ENCODE measurements at regions not wholly inside any gene's neighbourhood (a gene's known extent, or its start where the extent isn't known, plus 50 kb on each side); places are given as distances from the start of the nearest gene placed in this dataset.

DNA sequence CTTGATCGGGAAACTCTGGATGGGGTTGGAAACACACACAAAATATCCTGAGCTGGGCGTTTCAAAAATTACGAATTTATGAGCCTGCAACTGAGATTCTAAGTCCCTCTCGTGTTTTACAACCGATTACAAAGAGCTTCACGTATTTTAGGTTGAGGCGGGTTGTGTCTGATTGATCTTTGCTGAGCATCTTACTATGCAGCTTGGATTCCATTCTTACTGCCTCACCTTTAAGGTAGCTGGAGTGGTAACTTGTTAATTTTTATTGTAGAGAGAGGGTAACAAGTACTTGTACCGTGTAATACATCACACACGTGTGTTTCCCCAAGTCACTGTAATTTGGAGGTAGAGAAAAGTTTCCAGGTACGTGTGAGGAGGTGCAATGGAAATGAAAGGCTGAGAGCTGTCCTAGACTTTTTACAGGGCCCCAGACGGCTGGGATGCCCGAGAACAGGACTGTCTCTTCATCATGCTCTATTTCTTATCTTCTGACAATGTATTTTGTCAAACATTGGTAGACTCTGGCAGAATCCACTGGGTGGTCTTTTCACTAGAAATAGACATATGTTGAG lies 97.8 kb upstream of the TENM3 start:
- DNase-seq (ENCODE audit: low read depth in 1 of 2, low spot score in 1 of 2), result no peak

DNA sequence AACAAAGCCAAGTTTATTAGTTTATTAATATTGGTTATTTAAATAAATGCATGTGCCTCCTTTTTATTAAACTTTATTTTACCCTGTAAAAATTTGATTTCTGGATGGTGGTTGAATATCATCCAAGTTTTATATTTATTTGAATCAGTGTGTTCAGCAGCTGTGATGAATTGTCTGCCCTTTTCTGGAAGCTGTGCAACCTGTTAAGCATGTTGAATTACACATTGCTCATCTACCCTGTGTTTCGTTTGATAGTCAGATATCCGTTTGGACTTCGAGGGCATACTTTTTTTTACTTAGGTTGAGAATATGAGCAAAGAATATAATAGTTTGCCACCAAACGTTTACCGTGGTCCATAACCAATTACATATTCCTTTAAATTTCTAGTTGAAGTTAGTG lies 95.8 kb upstream of the TENM3 start:
- DNase-seq (ENCODE audit: low read depth in 1 of 2, low spot score in 1 of 2), result no peak

DNA sequence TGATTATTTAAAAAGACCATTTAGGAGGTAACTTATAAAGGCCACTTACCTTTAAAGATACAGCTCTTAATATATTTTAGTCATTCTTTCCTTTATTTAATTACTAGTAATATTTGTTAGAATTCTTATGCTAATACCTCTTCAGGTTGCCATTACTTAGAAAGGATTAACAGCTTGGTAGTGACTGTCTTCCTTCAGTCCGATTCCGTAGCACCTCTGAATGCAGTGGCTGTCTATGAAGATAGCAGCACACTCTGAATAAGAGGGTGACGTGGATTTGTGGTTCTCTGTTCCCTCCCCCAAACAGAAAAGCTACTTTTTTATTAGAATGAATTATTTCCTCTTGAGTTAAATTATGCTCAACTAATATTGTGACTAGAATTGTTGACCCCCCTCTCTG lies 92.6 kb upstream of the TENM3 start:
- no peak for DNase-seq (ENCODE audit: low read depth in 1 of 2, low spot score in 1 of 2)

DNA sequence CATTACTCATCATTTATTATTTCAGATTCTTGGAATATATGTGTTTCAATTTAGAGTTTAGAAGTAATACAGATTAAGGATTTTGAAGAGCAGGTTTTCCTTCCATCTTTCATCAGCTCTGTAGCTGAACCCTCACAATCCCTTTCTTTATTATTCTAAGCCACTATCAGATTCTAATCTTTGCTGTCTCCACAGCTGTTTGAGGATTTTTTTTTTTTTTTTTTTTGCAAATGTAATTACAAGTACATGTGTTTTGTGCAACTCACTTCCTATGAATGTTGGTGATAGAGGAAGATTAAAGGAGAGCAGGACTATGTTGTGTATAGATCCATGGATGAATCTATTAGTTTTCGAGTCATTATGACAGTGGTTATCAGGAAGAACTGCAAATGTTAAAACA lies 87.4 kb upstream of the TENM3 start:
- no peak for DNase-seq (ENCODE audit: low read depth in 1 of 2, low spot score in 1 of 2)

DNA sequence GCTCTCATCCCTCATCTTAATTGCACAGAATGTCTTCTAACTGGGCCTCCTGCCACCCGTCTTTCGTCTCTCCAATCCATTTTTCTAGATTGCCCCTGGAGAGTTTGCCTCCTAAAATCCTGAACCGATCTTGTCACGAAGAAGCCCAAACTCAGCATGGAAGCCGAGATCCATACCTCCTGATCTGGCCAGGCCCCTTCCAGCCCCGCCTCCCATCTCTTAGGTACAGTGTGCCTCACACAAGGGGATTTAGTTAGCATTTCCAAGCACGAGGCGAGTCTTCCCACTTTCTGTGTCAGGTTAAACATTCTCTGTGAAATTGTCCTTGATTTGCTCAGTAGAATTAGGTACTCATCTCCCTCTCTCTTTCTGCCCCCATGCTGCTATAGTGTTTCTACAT lies 80.0 kb upstream of the TENM3 start:
- DNase-seq (ENCODE audit: low read depth in 1 of 2, low spot score in 1 of 2), result no peak

DNA sequence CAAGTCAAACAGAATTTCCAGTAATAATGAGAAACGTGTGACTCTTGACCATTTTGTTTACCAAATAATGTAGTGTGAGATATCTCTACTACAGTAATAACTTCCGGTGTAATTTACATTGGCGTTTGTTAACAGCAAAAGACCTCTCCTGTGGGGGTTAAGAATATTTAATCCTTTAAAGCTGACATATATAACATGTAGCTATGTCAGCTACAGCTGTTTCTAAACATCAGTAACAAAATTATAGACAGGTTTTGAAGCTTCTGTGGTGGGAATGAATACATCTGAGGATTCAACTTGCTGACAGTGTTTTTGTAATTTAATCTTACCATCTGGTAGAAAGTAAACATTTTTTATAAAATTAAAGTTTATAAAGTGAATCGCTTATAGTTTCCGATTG lies 73.6 kb upstream of the TENM3 start:
- no peak for DNase-seq (ENCODE audit: low read depth in 1 of 2, low spot score in 1 of 2)

DNA sequence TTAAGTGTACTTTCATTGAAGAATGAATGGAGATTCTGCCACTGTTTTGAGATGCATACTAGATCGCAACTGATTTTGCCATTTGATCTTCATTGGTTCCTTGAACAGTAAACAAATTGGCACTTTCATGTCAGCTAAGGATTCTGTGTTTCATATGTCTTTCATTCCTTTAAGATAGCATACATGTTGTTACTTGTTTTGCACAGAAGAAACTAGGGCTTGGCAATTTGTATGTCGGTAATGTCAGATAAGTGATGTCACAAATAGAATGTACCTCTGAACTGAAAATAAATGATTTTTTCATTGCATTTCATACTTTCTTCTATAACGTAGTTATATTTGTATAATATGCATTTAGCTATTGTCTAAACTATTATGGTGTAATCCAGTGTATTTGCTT lies 73.2 kb upstream of the TENM3 start:
- DNase-seq (ENCODE audit: low read depth in 1 of 2, low spot score in 1 of 2), result no peak

DNA sequence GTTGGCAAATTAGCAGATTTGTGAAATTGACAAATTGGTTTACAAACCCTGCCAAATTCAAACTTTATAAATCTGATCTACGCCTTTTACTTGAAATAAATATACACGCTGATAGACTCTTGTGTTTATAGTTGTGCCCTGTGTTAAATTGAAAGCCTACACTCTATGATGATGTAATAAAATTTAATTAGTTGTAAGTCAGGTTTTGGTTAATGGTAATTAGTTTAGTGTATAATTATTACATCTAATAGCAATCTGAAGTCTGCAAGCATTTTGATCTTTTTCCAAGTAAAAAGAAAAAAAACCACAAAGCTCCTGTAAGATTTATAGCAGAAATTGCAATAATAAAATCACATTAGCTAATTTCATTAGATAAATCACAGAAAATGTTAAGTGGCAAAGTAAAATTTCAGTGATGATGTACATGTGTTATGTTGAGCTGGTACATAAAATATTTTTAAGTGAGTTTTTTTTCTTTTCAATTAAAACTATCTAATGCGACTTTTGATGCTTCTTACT lies 72.7 kb upstream of the TENM3 start:
- no peak for DNase-seq (ENCODE audit: low read depth in 1 of 2, low spot score in 1 of 2)

DNA sequence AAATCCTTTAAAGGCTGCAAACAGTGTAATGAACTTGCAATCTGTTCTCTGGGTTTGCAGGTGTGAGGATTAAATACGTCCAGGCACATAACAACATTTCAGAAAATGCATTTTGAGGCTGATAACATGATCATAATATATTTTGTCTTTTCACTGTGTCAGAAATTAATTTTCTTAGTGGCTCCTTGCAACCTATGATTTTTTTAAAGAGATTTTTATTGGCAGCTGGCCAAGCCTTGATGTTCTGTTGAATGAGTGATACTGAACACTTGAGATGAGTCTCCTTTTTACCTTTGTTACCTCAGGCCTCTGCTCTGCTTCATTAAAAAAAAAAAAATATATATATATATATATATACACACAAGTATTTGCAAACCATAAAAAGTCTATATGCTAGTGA lies 68.2 kb upstream of the TENM3 start:
- no peak for DNase-seq (ENCODE audit: low read depth in 1 of 2, low spot score in 1 of 2)

DNA sequence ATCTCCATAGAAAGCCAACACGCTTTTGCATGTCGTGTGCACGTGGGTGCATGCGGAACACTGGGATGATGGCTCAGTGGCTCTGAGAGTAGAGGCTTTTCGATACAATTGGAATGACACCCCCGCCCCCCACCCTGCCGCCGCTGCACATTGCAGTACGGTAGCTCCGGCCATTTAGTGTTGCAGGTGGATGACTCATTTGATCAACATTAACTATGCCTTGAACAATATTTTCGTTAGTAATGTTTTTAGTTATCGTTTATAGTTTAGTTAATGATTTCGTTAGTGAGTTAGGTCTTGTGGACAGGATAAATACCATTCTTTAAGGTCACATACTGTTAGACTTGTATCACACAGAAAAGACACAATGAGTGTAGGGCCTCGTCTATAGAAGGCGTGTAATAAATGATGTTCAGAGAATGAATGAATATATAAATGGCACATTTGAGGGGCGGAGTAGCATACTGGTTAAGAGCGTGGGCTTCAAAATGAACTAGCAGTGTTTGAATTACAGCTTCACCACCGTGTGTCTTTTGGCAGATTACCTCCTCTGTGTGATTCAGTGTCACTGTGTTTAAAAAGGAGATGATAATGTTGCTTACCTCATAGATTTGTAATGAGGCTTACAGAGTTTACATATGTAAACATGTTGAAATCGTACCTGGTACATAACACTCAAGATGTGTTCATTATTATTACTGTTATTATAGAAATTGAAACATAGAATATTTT lies 67.2 kb upstream of the TENM3 start:
- no peak for DNase-seq (ENCODE audit: low read depth in 1 of 2, low spot score in 1 of 2)

DNA sequence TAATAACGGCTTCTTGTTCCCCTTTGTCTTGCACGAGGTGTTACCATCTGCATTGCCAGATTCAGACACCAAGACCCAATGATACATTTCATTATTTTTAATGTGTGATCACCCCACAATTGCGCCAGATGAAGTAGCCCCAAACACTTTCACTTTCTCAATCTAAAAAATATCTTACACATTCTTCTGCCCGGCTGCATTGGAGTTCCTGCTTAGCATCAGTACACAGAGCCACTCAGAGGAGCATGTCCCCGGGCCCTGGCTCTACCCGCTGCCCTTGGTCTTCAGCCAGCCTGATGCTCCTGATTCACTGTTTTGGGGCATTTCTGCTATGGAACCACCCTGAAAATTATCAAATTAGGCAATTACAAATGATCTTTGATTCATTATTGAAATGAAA lies 66.0 kb upstream of the TENM3 start:
- no peak for DNase-seq (ENCODE audit: low read depth in 1 of 2, low spot score in 1 of 2)

DNA sequence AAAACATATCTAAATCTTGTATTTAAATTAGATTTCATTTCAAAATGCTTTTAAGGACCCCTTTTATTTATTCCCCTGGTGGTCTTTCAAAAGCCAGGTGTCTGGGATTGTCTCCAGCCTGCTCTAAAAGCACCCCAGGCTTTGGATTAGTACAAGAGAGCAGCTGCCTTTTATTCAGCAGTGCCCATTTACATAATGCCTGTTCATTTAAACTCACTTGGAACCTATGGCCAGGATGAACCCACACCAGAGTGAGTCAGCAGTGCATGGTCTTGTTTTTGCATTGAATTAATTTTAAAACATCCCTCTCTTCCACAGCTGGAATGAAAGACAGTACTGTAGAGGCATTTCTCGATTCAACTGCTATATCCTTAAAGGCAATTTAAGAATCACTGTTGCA lies 64.1 kb upstream of the TENM3 start:
- DNase-seq (ENCODE audit: low read depth in 1 of 2, low spot score in 1 of 2), result no peak

DNA sequence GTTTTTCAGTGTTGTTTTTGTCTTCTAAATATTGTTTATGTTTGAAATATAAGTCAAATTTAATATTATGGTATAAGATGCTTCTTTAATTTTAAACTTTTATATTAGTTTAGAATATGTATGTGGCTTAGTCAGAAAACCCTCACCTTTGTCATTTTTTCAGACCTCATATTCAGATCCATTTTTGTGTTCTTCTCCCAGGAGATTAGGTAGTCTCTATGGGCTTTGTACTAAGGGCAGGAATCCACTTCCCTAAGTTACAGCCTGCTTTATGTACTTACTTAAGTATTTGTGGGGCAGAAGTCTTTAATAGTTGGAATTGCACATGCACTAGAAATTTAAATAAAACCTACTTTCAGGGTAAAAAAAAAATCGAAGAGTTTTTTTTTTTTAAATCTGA lies 63.5 kb upstream of the TENM3 start:
- no peak for DNase-seq (ENCODE audit: low read depth in 1 of 2, low spot score in 1 of 2)

DNA sequence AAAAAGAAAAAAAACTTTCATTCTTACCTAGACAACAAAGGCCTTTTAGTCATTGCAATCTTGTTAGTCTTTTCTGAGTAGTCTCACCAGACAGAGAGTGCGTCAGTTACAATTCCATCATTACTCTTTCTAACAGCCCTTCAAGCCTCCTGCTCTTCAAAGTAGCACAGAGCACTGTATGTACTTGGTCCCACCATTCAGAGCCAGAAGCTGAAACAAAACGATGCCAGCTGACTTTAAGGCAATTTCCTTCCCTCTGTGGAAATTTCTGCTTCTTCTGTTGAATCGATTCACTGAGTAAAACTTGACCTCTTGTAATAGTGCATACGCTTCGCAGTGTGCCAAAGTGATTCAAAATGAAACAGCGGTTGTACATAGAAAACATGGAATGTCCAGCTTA lies 57.7 kb upstream of the TENM3 start:
- no peak for DNase-seq (ENCODE audit: low read depth in 1 of 2, low spot score in 1 of 2)

DNA sequence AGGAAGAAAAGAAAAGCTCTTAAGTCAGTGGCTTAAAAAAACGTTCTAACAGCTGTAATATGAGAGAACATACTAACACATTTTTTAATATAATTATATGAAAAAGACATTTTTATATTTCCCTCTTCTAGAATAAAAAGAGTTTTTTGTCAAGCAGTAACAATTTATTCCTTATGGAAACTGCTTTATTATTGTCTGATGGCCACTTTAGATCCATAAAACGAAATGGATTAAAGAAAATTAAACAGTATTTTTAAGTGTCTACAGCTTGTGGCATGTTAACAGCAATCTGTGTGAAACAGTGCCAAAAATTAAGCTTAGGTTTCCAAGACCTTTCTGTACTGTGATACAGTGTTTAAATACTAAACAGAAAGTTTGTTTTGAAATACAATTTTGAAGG lies 55.5 kb upstream of the TENM3 start:
- DNase-seq (ENCODE audit: low read depth in 1 of 2, low spot score in 1 of 2), result no peak

DNA sequence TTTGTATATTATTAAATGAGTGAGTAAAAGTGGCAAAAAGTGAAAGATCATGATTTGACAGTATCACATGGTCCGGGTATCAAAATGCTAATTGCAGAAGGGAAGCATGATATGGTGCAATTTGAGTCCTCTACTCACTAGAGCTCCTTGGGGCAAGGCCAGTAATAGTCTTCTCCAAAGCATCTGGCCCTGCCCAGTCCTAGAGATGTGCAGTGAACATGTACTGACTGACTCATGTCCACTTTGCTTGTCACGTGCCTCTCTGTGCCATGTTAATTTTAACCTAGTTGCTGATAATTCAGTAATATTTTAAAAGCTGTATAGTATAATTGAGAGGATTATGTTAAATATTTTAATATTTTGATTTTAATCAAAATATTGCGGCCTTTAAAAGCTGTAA lies 54.6 kb upstream of the TENM3 start:
- DNase-seq (ENCODE audit: low read depth in 1 of 2, low spot score in 1 of 2), result no peak

DNA sequence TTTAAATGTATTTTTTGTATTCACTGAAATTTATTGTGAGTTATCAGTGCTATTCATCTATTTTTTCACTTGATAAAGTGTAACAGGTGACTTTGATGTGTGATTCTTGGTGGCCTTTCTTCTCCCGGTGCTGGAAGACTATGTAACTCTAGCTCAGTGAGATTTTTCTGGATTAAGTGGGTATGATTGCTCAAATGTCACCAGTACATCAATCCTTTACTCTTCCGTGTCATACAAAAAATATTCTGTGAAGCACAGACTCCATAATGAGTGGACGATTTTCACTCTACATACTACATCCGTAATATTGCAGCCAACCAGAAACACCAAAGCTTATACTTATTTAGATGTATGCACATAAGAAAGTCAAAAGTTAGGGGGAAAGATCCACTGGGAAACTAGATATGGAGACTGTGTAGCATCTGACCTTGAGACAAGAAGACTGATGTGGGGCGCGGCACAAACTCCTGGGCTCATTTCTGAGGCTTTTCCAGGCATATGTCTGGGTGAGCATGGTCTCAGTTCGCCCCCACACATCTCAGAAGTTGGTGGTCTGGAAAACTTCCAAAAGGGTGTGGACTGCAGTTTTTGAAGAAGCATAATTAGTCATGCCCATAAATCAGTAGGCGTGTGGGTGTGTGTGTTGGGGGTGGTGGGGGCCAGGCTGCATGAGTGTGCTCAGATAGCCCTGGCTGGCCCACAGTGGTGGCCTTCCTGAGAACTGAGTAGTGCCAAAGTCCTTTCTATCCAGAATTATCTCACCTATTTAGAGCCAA lies 53.9 kb upstream of the TENM3 start:
- DNase-seq (ENCODE audit: low read depth in 1 of 2, low spot score in 1 of 2), result no peak

DNA sequence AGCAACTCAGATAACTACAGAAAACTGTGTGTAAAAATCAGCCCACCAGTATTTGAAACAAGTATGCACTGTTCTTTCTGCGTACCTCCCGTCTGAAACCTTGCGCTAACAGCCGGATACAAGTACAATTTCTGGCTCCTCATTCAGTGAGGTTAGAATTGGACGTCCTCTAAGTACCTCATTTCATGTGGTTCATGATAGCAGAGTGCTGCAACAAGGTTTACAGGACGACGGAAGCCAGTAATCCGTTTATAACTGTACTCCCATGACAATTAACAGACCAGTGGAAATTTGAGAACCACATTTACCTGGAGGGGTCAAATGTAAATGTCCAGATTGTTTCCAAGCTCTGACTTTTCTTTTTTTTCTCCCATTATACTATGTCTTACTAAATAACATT lies 52.9 kb upstream of the TENM3 start:
- DNase-seq (ENCODE audit: low read depth in 1 of 2, low spot score in 1 of 2), result no peak

DNA sequence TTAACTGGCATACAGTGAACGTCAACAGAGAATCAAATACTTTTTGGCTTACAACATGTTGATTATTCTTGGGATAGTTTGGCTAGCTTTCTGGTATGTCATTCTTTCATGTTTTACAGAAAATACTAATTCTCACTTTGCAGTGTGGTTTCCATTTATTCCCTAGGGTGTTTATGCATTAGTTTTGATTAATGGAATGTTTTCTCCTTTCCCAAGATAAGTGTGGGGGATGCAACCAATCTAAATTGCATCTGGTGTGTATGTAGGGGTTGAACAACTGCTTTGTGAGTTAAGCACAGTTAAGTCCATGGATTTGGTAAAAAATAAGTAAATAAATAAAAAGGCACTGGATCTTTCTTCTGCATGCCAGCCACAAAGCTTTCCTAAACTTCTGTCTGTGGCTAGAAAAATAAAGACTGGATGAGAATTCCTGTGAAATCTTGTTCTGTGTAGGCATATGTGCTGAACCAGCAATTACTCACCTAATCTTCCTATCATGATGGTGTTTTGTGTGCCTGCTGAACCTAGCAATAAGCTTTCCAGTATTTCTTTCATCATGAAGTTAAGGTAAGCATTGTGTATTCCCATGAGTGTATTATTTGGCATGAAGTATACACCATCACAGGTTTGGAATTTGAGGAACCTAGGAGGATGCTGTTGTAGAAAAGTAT lies 50.6 kb upstream of the TENM3 start:
- DNase-seq (ENCODE audit: low read depth in 1 of 2, low spot score in 1 of 2), result no peak

DNA sequence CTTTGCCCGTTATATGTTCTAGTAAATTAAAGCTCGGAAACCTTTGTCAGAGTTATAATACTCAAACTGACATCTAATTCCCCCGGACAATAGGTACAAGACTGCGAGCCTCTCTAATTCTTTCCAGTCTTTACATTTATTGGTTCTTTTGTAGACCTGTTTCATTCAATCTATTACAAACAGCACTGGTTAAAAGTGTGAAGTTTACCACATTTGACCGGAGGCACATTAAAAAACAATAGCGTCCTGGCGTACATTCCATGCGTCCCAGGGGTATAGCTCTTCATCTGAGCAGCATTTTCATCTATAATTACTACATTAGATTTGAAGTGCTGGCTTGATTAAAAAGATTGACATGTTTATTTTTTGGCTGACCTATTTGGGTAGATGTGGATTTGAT lies 49.9 kb upstream of the TENM3 start:
- no peak for DNase-seq (ENCODE audit: low read depth in 1 of 2, low spot score in 1 of 2)
